Retinal pigment epithelial cell (primary cell): ENCODE measurements at regions not wholly inside any gene's neighbourhood (a gene's known extent, or its start where the extent isn't known, plus 50 kb on each side); places are given as distances from the start of the nearest gene placed in this dataset.

Experiments used
- DNase-seq: peaks from one replicate; pipeline ENCODE4 v3.0.0-alpha.2; 2010; ENCODE audit warnings: low read depth
- H3K4me3 ChIP-seq: 2 replicates; pipeline ENCODE4 v1.5.1; 2011; ENCODE audit warnings: mild to moderate bottlenecking, low read length, control low read depth, moderate library complexity
- TF ChIP-seq, protein P1 (sequence below): conservative IDR thresholded peaks from 2 replicates; pipeline ENCODE4 v1.5.1; 2011; ENCODE audit warnings: low read depth, low read length, control low read depth, inconsistent platforms

DNA sequence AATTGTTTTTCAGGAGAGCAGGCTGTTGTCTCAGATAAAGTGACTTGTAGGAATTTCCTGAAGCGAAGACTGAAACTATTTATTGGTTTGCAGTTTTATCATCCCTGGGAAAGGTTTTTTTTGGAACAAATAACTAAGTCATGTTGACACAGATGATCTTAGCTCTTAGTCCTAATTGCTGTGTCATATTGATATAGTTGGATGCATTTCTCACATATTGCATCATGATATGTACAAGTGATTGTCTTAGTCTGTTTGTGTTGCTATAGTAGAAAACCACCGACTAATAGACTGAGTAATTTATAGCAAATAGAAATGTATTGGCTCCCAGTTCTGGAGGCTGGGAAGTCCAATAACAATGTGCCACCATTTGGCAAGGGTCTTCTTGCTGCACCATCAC is 397.5 kb upstream of the PPP1R2C start:
- TF ChIP-seq, protein P1, sequence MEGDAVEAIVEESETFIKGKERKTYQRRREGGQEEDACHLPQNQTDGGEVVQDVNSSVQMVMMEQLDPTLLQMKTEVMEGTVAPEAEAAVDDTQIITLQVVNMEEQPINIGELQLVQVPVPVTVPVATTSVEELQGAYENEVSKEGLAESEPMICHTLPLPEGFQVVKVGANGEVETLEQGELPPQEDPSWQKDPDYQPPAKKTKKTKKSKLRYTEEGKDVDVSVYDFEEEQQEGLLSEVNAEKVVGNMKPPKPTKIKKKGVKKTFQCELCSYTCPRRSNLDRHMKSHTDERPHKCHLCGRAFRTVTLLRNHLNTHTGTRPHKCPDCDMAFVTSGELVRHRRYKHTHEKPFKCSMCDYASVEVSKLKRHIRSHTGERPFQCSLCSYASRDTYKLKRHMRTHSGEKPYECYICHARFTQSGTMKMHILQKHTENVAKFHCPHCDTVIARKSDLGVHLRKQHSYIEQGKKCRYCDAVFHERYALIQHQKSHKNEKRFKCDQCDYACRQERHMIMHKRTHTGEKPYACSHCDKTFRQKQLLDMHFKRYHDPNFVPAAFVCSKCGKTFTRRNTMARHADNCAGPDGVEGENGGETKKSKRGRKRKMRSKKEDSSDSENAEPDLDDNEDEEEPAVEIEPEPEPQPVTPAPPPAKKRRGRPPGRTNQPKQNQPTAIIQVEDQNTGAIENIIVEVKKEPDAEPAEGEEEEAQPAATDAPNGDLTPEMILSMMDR = no peak
- H3K4me3 ChIP-seq = no peak overlapping the region
- DNase-seq = no peak

DNA sequence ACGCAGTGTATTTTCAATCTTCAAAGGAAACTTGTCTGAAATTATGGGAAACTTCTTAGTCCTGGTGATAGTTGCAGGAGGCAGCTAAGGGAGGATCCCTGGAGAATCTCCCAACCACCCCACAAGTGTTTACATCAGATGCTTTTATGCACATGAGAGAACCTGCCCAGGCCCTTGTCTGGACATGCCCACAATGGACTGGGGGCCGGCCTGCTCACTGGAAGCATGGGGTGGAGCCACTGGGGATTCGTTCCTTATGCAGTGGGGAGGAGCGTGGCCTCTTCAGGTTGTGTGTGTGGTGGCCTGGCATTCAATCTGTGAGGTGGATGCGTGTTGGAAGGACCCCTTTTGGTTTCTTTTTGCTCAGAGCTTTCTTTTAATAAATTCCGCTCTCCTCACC is 398.7 kb upstream of the PPP1R2C start:
- no peak overlapping the region for H3K4me3 ChIP-seq
- TF ChIP-seq, protein P1 = no peak
- DNase-seq = no peak

DNA sequence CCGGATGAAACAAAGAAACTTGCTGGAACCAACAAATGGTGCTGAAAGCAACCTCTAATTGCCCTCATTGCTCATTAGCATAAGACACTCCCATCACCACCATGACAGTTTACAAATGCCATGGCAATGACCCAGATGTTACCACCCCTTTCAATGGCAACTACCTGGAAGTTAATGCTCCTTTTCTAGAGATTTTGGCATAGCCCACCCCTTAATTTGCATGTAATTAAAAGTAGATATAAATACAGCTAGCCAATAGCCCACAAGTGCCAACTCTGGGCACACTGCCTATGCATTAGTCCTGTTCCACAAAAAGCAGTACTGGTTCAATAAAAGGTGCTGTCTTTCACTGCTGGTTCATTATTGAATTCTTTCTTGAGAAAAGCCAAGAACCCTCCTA is 410.3 kb upstream of the PPP1R2C start:
- TF ChIP-seq, protein P1 = no peak
- H3K4me3 ChIP-seq = no peak overlapping the region

DNA sequence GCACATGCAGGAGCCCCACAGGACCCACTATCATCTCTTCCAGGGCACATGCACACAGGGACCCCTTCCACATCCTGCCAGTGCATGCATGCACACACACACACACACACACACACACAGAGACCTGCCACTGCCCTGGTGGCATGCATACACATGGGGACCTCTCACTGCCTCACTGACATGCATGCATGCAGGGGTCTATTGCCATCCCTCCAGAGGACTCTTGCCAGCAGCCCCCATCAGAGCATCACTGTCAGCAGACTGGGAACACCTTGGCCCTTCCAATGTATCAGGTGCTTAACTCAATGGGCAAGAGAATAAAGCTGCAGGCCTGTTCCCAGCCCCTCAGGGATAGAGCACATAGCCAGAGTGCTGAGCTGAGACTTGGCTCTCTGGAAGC is 433.6 kb upstream of the PPP1R2C start:
- H3K4me3 ChIP-seq = no peak overlapping the region
- TF ChIP-seq, protein P1 = no peak
- DNase-seq = no peak

More for the DNA sequence above, 410.3 kb upstream of the PPP1R2C start:
- no peak for DNase-seq

DNA sequence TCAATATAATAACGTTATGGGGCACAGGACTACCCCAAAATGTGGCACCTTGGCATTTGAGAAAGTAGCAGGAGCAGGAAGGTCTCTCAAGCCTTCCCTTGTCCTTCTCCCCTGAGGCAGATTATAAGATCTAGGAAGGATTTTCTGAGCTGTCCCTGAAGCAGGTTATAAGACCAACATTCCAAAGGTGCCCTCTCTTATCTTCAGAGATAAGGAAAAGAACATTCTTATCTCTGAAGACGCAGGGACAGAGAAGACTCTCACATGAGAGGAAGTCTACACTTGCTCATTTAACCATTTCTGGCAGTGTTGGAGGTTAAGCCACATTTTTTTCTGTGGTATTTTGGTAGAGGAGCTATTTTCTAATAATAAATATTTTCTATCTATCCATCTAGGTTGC is 437.9 kb upstream of the MAOA start:
- TF ChIP-seq, protein P1 = no peak
- DNase-seq = no peak
- no peak overlapping the region for H3K4me3 ChIP-seq

DNA sequence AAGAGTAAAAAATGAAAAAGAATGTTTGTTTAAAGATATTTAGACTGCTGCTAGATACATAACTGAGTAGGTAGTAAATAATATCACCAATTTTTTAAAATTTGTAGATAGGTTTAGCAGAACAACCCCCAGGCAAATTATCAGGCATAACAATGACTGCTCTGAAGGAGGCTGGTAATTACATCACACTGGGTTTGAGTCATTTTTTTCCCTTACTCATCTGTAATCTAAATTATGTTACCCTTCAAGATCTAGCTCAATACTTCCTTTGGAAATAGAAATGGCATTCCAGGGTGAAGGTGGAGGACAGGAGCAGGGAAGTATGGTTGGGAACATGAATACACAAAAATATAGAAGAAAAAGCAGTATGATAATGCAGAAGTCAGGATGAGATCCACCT is 431.6 kb upstream of the MAOA start:
- H3K4me3 ChIP-seq = no peak overlapping the region
- TF ChIP-seq, protein P1 = no peak
- no peak for DNase-seq

DNA sequence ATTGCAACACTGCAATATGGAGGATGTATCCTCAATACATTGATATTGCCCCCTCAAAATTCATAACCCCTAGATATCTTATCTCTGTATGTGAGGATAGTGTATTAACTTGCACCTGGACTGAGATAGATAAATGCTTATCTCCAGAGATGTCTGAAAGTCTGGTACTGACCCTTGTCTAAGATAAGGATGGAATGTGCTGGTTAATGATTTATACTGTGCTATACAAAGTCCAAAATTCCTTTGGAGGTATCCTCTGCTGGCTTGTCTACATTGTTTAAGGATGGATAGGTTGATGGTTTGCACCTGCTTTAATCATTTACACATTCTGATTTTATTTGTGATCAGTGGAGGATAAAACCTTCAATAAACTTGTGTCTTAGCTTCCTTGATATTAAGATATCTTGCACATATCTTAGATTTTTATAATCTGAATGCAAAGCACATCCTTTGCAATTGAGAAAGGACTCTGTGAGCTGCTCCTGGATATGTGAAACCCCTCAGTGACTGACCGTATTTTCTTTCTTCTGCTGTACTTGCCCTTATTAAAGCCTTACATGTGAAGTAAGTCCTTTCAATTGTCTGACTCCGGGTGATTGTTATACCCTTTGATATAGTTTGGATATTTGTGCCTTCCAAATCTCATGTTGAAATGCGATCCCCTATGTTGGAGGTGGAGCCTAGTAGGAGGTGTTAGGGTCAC is 430.3 kb upstream of the MAOA start:
- TF ChIP-seq, protein P1 = no peak
- no peak overlapping the region for H3K4me3 ChIP-seq
- DNase-seq = no peak
